Prostate gland (tissue), 2 donors: ENCODE measurements at regions not wholly inside any gene's neighbourhood (a gene's known extent, or its start where the extent isn't known, plus 50 kb on each side); places are given as distances from the start of the nearest gene placed in this dataset.

Experiments used
- POLR2A ChIP-seq: fragments of 450-650 bp; IDR thresholded peaks from one replicate; pipeline ENCODE4 v1.6.1; 2016; ENCODE audit warnings: antibody characterized with exemption, mild to moderate bottlenecking
- POLR2AphosphoS5 ChIP-seq: sonication (generic); formaldehyde crosslinking; IDR thresholded peaks from one replicate; pipeline ENCODE4 v1.6.1; 2017; ENCODE audit warnings: antibody characterized with exemption
- TF ChIP-seq, protein P1 (sequence below), 4 experiments: fragments of 200-600 bp in 2 of 4; fragments of 450-650 bp in 2 of 4; sonication (generic) in 2 of 4; IDR thresholded peaks; 1 replicate in 3 of 4; 2 replicates in 1 of 4; pipeline ENCODE4 v1.5.1; 2016 to 2019; ENCODE audit warnings: antibody characterized with exemption in 4 of 4, mild to moderate bottlenecking in 2 of 4, moderate library complexity in 2 of 4

- TF ChIP-seq POLR2A (no peak), POLR2AphosphoS5 (no peak)
- TF ChIP-seq, protein P1, sequence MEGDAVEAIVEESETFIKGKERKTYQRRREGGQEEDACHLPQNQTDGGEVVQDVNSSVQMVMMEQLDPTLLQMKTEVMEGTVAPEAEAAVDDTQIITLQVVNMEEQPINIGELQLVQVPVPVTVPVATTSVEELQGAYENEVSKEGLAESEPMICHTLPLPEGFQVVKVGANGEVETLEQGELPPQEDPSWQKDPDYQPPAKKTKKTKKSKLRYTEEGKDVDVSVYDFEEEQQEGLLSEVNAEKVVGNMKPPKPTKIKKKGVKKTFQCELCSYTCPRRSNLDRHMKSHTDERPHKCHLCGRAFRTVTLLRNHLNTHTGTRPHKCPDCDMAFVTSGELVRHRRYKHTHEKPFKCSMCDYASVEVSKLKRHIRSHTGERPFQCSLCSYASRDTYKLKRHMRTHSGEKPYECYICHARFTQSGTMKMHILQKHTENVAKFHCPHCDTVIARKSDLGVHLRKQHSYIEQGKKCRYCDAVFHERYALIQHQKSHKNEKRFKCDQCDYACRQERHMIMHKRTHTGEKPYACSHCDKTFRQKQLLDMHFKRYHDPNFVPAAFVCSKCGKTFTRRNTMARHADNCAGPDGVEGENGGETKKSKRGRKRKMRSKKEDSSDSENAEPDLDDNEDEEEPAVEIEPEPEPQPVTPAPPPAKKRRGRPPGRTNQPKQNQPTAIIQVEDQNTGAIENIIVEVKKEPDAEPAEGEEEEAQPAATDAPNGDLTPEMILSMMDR (IDR thresholded peaks at IDR 0.05) = no peak
Measured at GRCh38 chr12:89072294-89073026, 279.8 kb downstream of the DUSP6 start.
